H9 (cell line): ENCODE measurements at regions not wholly inside any gene's neighbourhood (a gene's known extent, or its start where the extent isn't known, plus 50 kb on each side); places are given as distances from the start of the nearest gene placed in this dataset.
"Not testable (repeated sequence)": the region's sequence is repeated elsewhere in the genome, so short reads cannot be mapped to it uniquely, and the experiment has no call there.

Experiments
- DNase-seq: peaks from one replicate; pipeline ENCODE4 v3.0.0-alpha.2; 2017
- H2AFZ ChIP-seq: one replicate; pipeline ENCODE4 v1.6.1; 2013; ENCODE audit warnings: mild to moderate bottlenecking, low read length, control low read depth, moderate library complexity
- H2AK5ac ChIP-seq: 2 replicates; pipeline ENCODE4 v1.6.1; 2013; ENCODE audit warnings: low read length, control low read depth, mixed read lengths; ENCODE audit not compliant: insufficient read length
- H2BK120ac ChIP-seq: one replicate; pipeline ENCODE4 v1.6.1; 2013; ENCODE audit warnings: low read depth, mild to moderate bottlenecking, low read length, control low read depth, inconsistent platforms; ENCODE audit not compliant: poor library complexity, severe bottlenecking
- H2BK12ac ChIP-seq: 2 replicates; pipeline ENCODE4 v1.6.1; 2013; ENCODE audit warnings: low read length, control low read depth, mixed read lengths, low read depth; ENCODE audit not compliant: insufficient read length
- H2BK15ac ChIP-seq: 2 replicates; pipeline ENCODE4 v1.6.1; 2013; ENCODE audit warnings: low read depth, low read length, control low read depth
- H2BK20ac ChIP-seq: one replicate; pipeline ENCODE4 v1.6.1; 2013; ENCODE audit warnings: low read depth, mild to moderate bottlenecking, low read length, control low read depth, inconsistent platforms; ENCODE audit not compliant: poor library complexity, severe bottlenecking
- H2BK5ac ChIP-seq: 2 replicates; pipeline ENCODE4 v1.6.1; 2013; ENCODE audit warnings: low read length, control low read depth, mixed read lengths; ENCODE audit not compliant: insufficient read length
- H3K14ac ChIP-seq: 2 replicates; pipeline ENCODE4 v1.6.1; 2013; ENCODE audit warnings: low read length, control low read depth; ENCODE audit not compliant: insufficient read depth
- H3K18ac ChIP-seq: 2 replicates; pipeline ENCODE4 v1.6.1; 2013; ENCODE audit warnings: low read depth, mild to moderate bottlenecking, mixed read lengths, low read length, control low read depth; ENCODE audit not compliant: insufficient read length
- H3K23ac ChIP-seq: 2 replicates; pipeline ENCODE4 v1.6.1; 2013; ENCODE audit warnings: low read length, control low read depth, mixed read lengths, low read depth; ENCODE audit not compliant: insufficient read length
- H3K23me2 ChIP-seq: 2 replicates; pipeline ENCODE4 v1.6.1; 2013; ENCODE audit warnings: low read depth, mild to moderate bottlenecking, mixed read lengths, low read length, control low read depth; ENCODE audit not compliant: insufficient read length, poor library complexity, severe bottlenecking
- H3K27ac ChIP-seq: 2 replicates; pipeline ENCODE4 v1.5.1; 2013; ENCODE audit warnings: low read length, control low read depth, mixed read lengths, low read depth; ENCODE audit not compliant: insufficient read length
- H3K27me3 ChIP-seq: 2 replicates; pipeline ENCODE4 v1.6.1; 2013; ENCODE audit warnings: low read length, control low read depth, inconsistent platforms; ENCODE audit not compliant: insufficient read depth
- H3K4ac ChIP-seq: 2 replicates; pipeline ENCODE4 v1.6.1; 2013; ENCODE audit warnings: low read depth, mild to moderate bottlenecking, control low read depth, inconsistent platforms, low read length, moderate library complexity
- H3K4me1 ChIP-seq: 2 replicates; pipeline ENCODE4 v1.6.1; 2013; ENCODE audit warnings: low read length, control low read depth, inconsistent platforms; ENCODE audit not compliant: insufficient read depth
- H3K4me2 ChIP-seq: 2 replicates; pipeline ENCODE4 v1.6.1; 2013; ENCODE audit warnings: low read length, control low read depth, mixed read lengths; ENCODE audit not compliant: insufficient read length, insufficient read depth
- H3K56ac ChIP-seq: 2 replicates; pipeline ENCODE4 v1.6.1; 2013; ENCODE audit warnings: low read depth, mild to moderate bottlenecking, mixed read lengths, low read length, control low read depth; ENCODE audit not compliant: insufficient read length
- H3K79me1 ChIP-seq: 2 replicates; pipeline ENCODE4 v1.6.1; 2013; ENCODE audit warnings: low read depth, mild to moderate bottlenecking, moderate library complexity, low read length, control low read depth, inconsistent platforms; ENCODE audit not compliant: insufficient read depth, poor library complexity, severe bottlenecking
- H3K79me2 ChIP-seq: 2 replicates; pipeline ENCODE4 v1.6.1; 2013; ENCODE audit warnings: low read length, control low read depth, inconsistent platforms; ENCODE audit not compliant: insufficient read depth
- H3K9ac ChIP-seq: 2 replicates; pipeline ENCODE4 v1.6.1; 2013; ENCODE audit warnings: low read length, control low read depth, mixed read lengths; ENCODE audit not compliant: insufficient read length; ENCODE audit errors: extremely low read depth
- H3K9me3 ChIP-seq: one replicate; pipeline ENCODE4 v1.6.1; 2013; ENCODE audit warnings: low read depth, low read length, inconsistent platforms; ENCODE audit not compliant: control insufficient read depth
- H3T11ph ChIP-seq: one replicate; pipeline ENCODE4 v1.6.1; 2013; ENCODE audit warnings: mild to moderate bottlenecking, low read length, control low read depth, inconsistent platforms
- H4K20me1 ChIP-seq: one replicate; pipeline ENCODE4 v1.6.1; 2013; ENCODE audit not compliant: control insufficient read depth, insufficient read length, insufficient read depth
- H4K5ac ChIP-seq: 2 replicates; pipeline ENCODE4 v1.6.1; 2013; ENCODE audit warnings: low read depth, mild to moderate bottlenecking, mixed read lengths, low read length, control low read depth; ENCODE audit not compliant: insufficient read length
- H4K8ac ChIP-seq: replicated peaks from 2 replicates; pipeline ENCODE4 v1.6.1; 2013; ENCODE audit warnings: low read length, control low read depth, mixed read lengths, low read depth; ENCODE audit not compliant: insufficient read length
- H4K91ac ChIP-seq: 2 replicates; pipeline ENCODE4 v1.6.1; 2013; ENCODE audit warnings: low read depth, mild to moderate bottlenecking, moderate library complexity, mixed read lengths, low read length, control low read depth; ENCODE audit not compliant: insufficient read length
- H3K27ac Mint-ChIP-seq, 3 experiments: 2 replicates in 2 of 3; 3 replicates in 1 of 3; pipeline ENCODE4 v1.8.0; 2020 to 2021; ENCODE audit warnings: mixed read lengths in 3 of 3, mild to moderate bottlenecking in 1 of 3, moderate library complexity in 1 of 3
- H3K27me3 Mint-ChIP-seq: 2 replicates; pipeline ENCODE4 v1.8.0; 2021; ENCODE audit warnings: low read depth, mild to moderate bottlenecking, moderate library complexity, mixed read lengths
- H3K36me3 Mint-ChIP-seq, 3 experiments: 2 replicates in 2 of 3; 3 replicates in 1 of 3; pipeline ENCODE4 v1.8.0; 2020 to 2021; ENCODE audit warnings: low read depth in 3 of 3, mixed read lengths in 3 of 3; ENCODE audit not compliant: insufficient read depth in 1 of 3
- H3K4me1 Mint-ChIP-seq, 2 experiments: 2 replicates each; pipeline ENCODE4 v1.8.0; 2020; ENCODE audit warnings: mixed read lengths in 2 of 2
- H3K4me3 Mint-ChIP-seq, 2 experiments: 2 replicates in 1 of 2; 3 replicates in 1 of 2; pipeline ENCODE4 v1.8.0; 2020 to 2021; ENCODE audit warnings: mild to moderate bottlenecking in 2 of 2, mixed read lengths in 2 of 2, moderate library complexity in 1 of 2
- H3K9me3 Mint-ChIP-seq, 2 experiments: 2 replicates in 1 of 2; 3 replicates in 1 of 2; pipeline ENCODE4 v1.8.0; 2020; ENCODE audit warnings: mild to moderate bottlenecking in 2 of 2, mixed read lengths in 2 of 2, moderate library complexity in 1 of 2
- WGBS: extraction: QIAGEN DNeasy Blood & Tissue Kit; methylation state at CpG from one replicate; pipeline ENCODE4 v1.1.7; 2013; ENCODE audit warnings: missing lambda C conversion rate, low lambda C conversion rate, mixed read lengths; ENCODE audit not compliant: insufficient read length; ENCODE audit errors: extremely low coverage; 5-methylcytosine and 5-hydroxymethylcytosine counted together

GRCh38 chr2:87386063-87386560, 361.8 kb upstream of the PLGLB2 start:
- not testable (repeated sequence) for H2AK5ac ChIP-seq, H3K79me1 ChIP-seq, H4K8ac ChIP-seq, H3K23me2 ChIP-seq, H2BK20ac ChIP-seq, H3K4ac ChIP-seq, H4K20me1 ChIP-seq, H2BK12ac ChIP-seq, H3K4me3 Mint-ChIP-seq, H4K5ac ChIP-seq, H3K27me3 ChIP-seq, DNase-seq, H3K36me3 Mint-ChIP-seq, H3K4me1 Mint-ChIP-seq, H3K9me3 ChIP-seq, H3K23ac ChIP-seq, H3K79me2 ChIP-seq, H2BK5ac ChIP-seq, H3K27ac ChIP-seq, H3K27me3 Mint-ChIP-seq, H3K4me1 ChIP-seq, H3K56ac ChIP-seq, H3K4me2 ChIP-seq, H3K9ac ChIP-seq, H2BK120ac ChIP-seq, H2BK15ac ChIP-seq, H3T11ph ChIP-seq, H3K18ac ChIP-seq, H3K14ac ChIP-seq, H2AFZ ChIP-seq, H4K91ac ChIP-seq, H3K27ac Mint-ChIP-seq
- no CpG with 5 or more reads among the region's 7 CpGs for WGBS
- H3K9me3 Mint-ChIP-seq = peaks cover 8 to 10% of the 10 kb centered on the region in 2 experiments

GRCh38 chr2:87395784-87396183, 352.1 kb upstream of the PLGLB2 start:
- H3K36me3 Mint-ChIP-seq, H3K23ac ChIP-seq, H2AFZ ChIP-seq: not testable (repeated sequence)

More at GRCh38 chr2:87395784-87396183, 352.1 kb upstream of the PLGLB2 start:
- H3K56ac ChIP-seq, H2BK5ac ChIP-seq, H3K27me3 Mint-ChIP-seq, H4K8ac ChIP-seq, H3K14ac ChIP-seq, H3K27ac ChIP-seq, H4K91ac ChIP-seq, H3T11ph ChIP-seq, H3K4me1 Mint-ChIP-seq, H3K27me3 ChIP-seq, H2AK5ac ChIP-seq, H2BK120ac ChIP-seq, H3K79me1 ChIP-seq, H3K9me3 ChIP-seq, H3K4ac ChIP-seq, H3K4me2 ChIP-seq, H3K79me2 ChIP-seq, H3K9me3 Mint-ChIP-seq, DNase-seq, H3K4me3 Mint-ChIP-seq, H3K4me1 ChIP-seq, H2BK12ac ChIP-seq, H2BK15ac ChIP-seq, H3K23me2 ChIP-seq, H4K5ac ChIP-seq, H2BK20ac ChIP-seq, H3K27ac Mint-ChIP-seq, H3K9ac ChIP-seq, H3K18ac ChIP-seq, H4K20me1 ChIP-seq: not testable (repeated sequence)
- WGBS = no CpG with 5 or more reads among the region's 1 CpG
